Thyroid gland (tissue), 4 donors: ENCODE measurements at regions not wholly inside any gene's neighbourhood (a gene's known extent, or its start where the extent isn't known, plus 50 kb on each side); places are given as distances from the start of the nearest gene placed in this dataset.

Source experiments
- POLR2A ChIP-seq, 2 donors: fragments of 450-650 bp; IDR thresholded peaks; one replicate each; pipeline ENCODE4 v1.6.1; 2017; ENCODE audit warnings: antibody characterized with exemption in 2 of 2, mild to moderate bottlenecking in 2 of 2, moderate library complexity in 1 of 2
- TF ChIP-seq, protein P1 (sequence below), 6 experiments: fragments of 200-600 bp in 3 of 6; fragments of 450-650 bp in 3 of 6; sonication (generic) in 3 of 6; IDR thresholded peaks; one replicate each; pipeline ENCODE4 v1.5.1; 2016 to 2019; ENCODE audit warnings: antibody characterized with exemption in 6 of 6, mild to moderate bottlenecking in 2 of 6, inconsistent platforms in 1 of 6, moderate library complexity in 1 of 6

DNA sequence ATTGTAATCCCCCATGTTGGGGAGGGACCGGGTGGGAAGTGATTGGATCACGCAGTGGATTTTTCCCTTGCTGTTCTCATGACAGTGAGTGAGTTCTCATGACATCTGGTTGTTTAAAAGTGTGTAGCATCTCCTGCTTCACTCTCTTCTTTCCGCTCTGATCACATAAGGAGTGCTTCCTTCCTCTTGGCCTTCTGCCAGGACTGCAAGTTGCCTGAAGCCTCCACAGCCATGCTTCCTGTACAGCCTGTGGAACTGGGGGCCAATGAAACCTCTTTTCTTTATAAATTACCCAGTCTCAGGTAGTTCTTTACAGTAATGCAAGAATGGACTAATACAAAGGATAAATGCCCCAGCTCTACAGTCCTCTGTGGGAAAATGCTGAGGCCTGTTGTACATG, 437.5 kb upstream of the NXPH2 start:
- TF ChIP-seq, protein P1, sequence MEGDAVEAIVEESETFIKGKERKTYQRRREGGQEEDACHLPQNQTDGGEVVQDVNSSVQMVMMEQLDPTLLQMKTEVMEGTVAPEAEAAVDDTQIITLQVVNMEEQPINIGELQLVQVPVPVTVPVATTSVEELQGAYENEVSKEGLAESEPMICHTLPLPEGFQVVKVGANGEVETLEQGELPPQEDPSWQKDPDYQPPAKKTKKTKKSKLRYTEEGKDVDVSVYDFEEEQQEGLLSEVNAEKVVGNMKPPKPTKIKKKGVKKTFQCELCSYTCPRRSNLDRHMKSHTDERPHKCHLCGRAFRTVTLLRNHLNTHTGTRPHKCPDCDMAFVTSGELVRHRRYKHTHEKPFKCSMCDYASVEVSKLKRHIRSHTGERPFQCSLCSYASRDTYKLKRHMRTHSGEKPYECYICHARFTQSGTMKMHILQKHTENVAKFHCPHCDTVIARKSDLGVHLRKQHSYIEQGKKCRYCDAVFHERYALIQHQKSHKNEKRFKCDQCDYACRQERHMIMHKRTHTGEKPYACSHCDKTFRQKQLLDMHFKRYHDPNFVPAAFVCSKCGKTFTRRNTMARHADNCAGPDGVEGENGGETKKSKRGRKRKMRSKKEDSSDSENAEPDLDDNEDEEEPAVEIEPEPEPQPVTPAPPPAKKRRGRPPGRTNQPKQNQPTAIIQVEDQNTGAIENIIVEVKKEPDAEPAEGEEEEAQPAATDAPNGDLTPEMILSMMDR (IDR thresholded peaks at IDR 0.05): no peak
- no peak for TF ChIP-seq POLR2A (IDR thresholded peaks at IDR 0.05)
